Gastroesophageal sphincter (tissue), 4 donors: ENCODE measurements at regions not wholly inside any gene's neighbourhood (a gene's known extent, or its start where the extent isn't known, plus 50 kb on each side); places are given as distances from the start of the nearest gene placed in this dataset.

Experiments
- ATAC-seq: fragments of 150-250 bp; one replicate; pipeline ENCODE4 v1.9.1; 2016; ENCODE audit warnings: mild to moderate bottlenecking, moderate library complexity
- H3K27ac ChIP-seq, 4 donors: fragments of 200-600 bp; sonication (generic) in 3 of 4; 1 replicate in 3 of 4; 2 replicates in 1 of 4; pipeline ENCODE4 v1.5.1; 2016 to 2019
- H3K27me3 ChIP-seq: fragments of 200-600 bp; sonication (generic); one replicate; pipeline ENCODE4 v1.5.1; 2019
- H3K36me3 ChIP-seq, 2 donors: fragments of 200-600 bp; sonication (generic); one replicate each; pipeline ENCODE4 v1.5.1; 2019; ENCODE audit warnings: control low read depth in 1 of 2
- H3K4me1 ChIP-seq, 3 donors: fragments of 200-600 bp; sonication (generic); 1 replicate in 2 of 3; 2 replicates in 1 of 3; pipeline ENCODE4 v1.5.1; 2016 to 2019; ENCODE audit warnings: control low read depth in 2 of 3
- H3K4me3 ChIP-seq, 2 donors: fragments of 200-600 bp; sonication (generic); one replicate each; pipeline ENCODE4 v1.5.1; 2019; ENCODE audit warnings: mild to moderate bottlenecking in 1 of 2, moderate library complexity in 1 of 2
- H3K9me3 ChIP-seq, 3 donors: fragments of 200-600 bp; sonication (generic); one replicate each; pipeline ENCODE4 v1.5.1; 2017 to 2019; ENCODE audit warnings: control low read depth in 2 of 3
- EP300 ChIP-seq: sonication (generic); formaldehyde crosslinking; IDR thresholded peaks from one replicate; pipeline ENCODE4 v1.6.1; 2017; ENCODE audit warnings: antibody characterized with exemption, mild to moderate bottlenecking
- POLR2A ChIP-seq, 2 donors: fragments of 450-650 bp; IDR thresholded peaks; one replicate each; pipeline ENCODE4 v1.6.1; 2017; ENCODE audit warnings: antibody characterized with exemption in 2 of 2, mild to moderate bottlenecking in 2 of 2, moderate library complexity in 1 of 2
- POLR2AphosphoS5 ChIP-seq: sonication (generic); formaldehyde crosslinking; IDR thresholded peaks from one replicate; pipeline ENCODE4 v1.6.1; 2017; ENCODE audit warnings: antibody characterized with exemption
- WGBS, 2 donors: methylation state at CpG; one replicate each; pipeline ENCODE4 v1.1.5; 2018; ENCODE audit warnings: low coverage in 1 of 2; 5-methylcytosine and 5-hydroxymethylcytosine counted together
- TF ChIP-seq, protein P1 (sequence below), 4 experiments: fragments of 200-600 bp in 2 of 4; fragments of 450-650 bp in 2 of 4; sonication (generic) in 1 of 4; IDR thresholded peaks; one replicate each; pipeline ENCODE4 v1.5.1; 2017 to 2019; ENCODE audit warnings: antibody characterized with exemption in 4 of 4, mild to moderate bottlenecking in 2 of 4, moderate library complexity in 2 of 4

DNA sequence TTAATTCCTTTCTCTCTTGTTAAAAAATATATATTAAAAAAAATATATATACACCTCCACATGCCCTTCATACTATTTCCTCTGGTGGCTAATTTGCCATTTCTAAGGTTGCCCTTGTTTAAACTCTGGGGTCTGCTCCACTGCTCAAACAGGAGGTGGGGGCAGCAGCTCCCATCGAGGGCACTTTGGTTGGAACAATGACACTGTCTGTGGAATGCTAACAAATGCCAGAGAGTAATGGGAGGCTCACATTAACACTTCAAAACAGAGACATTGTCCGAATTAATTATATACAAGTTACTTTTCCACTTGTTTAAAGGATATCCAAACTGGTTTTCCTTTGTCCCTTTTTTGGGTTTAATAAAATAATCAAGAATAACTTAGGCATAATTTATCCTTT is 58.8 kb upstream of the CD302 start:
- 22 to 29% methylated on average over 1 to 2 of the region's 2 CpGs for WGBS, 2 donors
- ATAC-seq = no peak
- Histone ChIP-seq H3K4me1 (no peaks in the 10 kb centered on the region), H3K9me3 (no peaks in the 10 kb centered on the region), H3K27me3 (no peaks in the 10 kb centered on the region), H3K27ac (no peak overlapping the region), H3K4me3 (no peak overlapping the region), H3K36me3 (no peaks in the 10 kb centered on the region)
- TF ChIP-seq POLR2AphosphoS5 = no peak
- no peak for TF ChIP-seq EP300
- TF ChIP-seq POLR2A (IDR thresholded peaks at IDR 0.05) = no peak
- TF ChIP-seq, protein P1, sequence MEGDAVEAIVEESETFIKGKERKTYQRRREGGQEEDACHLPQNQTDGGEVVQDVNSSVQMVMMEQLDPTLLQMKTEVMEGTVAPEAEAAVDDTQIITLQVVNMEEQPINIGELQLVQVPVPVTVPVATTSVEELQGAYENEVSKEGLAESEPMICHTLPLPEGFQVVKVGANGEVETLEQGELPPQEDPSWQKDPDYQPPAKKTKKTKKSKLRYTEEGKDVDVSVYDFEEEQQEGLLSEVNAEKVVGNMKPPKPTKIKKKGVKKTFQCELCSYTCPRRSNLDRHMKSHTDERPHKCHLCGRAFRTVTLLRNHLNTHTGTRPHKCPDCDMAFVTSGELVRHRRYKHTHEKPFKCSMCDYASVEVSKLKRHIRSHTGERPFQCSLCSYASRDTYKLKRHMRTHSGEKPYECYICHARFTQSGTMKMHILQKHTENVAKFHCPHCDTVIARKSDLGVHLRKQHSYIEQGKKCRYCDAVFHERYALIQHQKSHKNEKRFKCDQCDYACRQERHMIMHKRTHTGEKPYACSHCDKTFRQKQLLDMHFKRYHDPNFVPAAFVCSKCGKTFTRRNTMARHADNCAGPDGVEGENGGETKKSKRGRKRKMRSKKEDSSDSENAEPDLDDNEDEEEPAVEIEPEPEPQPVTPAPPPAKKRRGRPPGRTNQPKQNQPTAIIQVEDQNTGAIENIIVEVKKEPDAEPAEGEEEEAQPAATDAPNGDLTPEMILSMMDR (IDR thresholded peaks at IDR 0.05) = no peak

DNA sequence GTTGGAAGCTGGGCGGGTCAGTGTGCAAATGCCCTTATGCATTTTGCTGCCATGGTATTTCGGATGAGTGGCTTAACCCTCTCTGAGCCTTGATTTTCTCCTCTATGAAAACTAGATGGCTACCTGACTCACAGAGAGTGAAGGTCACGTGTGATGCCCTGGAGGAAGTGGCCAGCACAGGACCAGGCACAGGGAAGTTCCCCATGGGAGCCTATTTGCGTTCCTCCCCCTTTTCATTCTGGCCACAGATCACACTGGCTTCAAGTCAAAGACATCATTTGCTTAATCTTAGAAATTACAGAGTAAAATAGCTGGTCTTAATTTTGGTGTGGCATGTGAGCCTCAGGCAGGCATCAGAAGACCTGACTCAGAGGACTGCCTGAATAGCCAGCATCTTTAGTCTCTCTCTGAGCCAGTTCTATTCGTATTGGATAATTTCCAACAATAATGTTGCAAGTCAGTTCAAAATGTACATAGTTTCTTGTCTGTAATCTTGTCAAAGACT is 57.6 kb upstream of the CD302 start:
- no peaks in the 10 kb centered on the region for H3K36me3 ChIP-seq
- ATAC-seq = no peak
- TF ChIP-seq, protein P1 (IDR thresholded peaks at IDR 0.05) = no peak
- no peak for TF ChIP-seq EP300
- TF ChIP-seq POLR2AphosphoS5 = no peak
- no peak for TF ChIP-seq POLR2A (IDR thresholded peaks at IDR 0.05)
- no peaks in the 10 kb centered on the region for H3K4me1 ChIP-seq
- 76 to 90% methylated on average over 3 to 4 of the region's 5 CpGs for WGBS, 2 donors
- no peak overlapping the region for H3K27ac ChIP-seq
- H3K27me3 ChIP-seq = no peaks in the 10 kb centered on the region
- no peak overlapping the region for H3K4me3 ChIP-seq
- H3K9me3 ChIP-seq = no peaks in the 10 kb centered on the region

DNA sequence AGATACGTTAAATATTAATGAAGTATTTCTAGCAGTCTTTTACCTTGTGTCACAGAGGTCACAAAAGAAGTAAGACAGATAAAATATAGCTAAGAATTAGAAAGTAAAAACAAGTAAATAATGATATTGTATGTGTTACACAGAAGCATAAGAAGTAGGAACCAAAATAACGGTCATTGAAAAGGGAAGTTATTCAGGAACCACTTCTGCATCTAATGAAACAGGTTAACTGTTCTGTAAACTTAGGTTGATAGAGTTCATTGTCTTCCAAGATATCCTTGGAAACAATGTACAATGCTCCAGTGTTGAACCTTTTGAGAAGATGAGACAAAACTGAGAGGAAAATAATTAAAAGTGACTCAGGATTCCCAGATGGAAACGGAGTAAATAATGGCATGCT is 57.1 kb upstream of the CD302 start:
- H3K27me3 ChIP-seq = no peaks in the 10 kb centered on the region
- no peaks in the 10 kb centered on the region for H3K4me1 ChIP-seq
- WGBS, 2 donors = 74 to 97% methylated on average over 3 of the region's 3 CpGs
- H3K4me3 ChIP-seq = no peak overlapping the region
- no peak overlapping the region for H3K27ac ChIP-seq
- H3K9me3 ChIP-seq = no peaks in the 10 kb centered on the region
- no peaks in the 10 kb centered on the region for H3K36me3 ChIP-seq
- no peak for TF ChIP-seq POLR2A (IDR thresholded peaks at IDR 0.05)
- TF ChIP-seq, protein P1 (IDR thresholded peaks at IDR 0.05) = no peak
- TF ChIP-seq POLR2AphosphoS5 = no peak
- no peak for TF ChIP-seq EP300
- no peak for ATAC-seq

DNA sequence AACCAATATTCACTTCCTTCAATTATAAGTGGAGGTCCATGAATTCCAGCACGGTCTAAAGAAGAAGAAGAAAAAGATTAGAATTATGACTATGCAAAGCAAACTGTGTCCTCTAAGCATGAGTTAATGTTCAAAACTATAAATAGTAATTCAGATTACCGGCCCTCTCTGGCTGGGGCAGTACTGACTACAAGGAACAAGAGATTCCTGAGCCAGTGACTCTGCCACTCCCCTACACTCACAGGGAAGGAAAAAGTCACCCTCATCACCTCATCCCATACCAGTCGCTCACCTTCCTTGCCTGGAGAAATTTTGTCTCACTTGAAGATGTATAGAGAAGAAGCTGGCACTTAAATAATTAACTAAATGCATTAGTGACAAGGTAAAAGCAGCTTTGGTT is 56.5 kb upstream of the CD302 start:
- no peak overlapping the region for H3K27ac ChIP-seq
- H3K4me1 ChIP-seq = no peaks in the 10 kb centered on the region
- TF ChIP-seq, protein P1 (IDR thresholded peaks at IDR 0.05) = no peak
- TF ChIP-seq EP300 (no peak), POLR2AphosphoS5 (no peak), POLR2A (IDR thresholded peaks at IDR 0.05) (no peak)
- no peaks in the 10 kb centered on the region for H3K27me3 ChIP-seq
- H3K4me3 ChIP-seq = no peak overlapping the region
- no peaks in the 10 kb centered on the region for H3K36me3 ChIP-seq
- ATAC-seq = no peak
- 45 to 70% methylated on average over 3 of the region's 3 CpGs for WGBS, 2 donors
- no peaks in the 10 kb centered on the region for H3K9me3 ChIP-seq

DNA sequence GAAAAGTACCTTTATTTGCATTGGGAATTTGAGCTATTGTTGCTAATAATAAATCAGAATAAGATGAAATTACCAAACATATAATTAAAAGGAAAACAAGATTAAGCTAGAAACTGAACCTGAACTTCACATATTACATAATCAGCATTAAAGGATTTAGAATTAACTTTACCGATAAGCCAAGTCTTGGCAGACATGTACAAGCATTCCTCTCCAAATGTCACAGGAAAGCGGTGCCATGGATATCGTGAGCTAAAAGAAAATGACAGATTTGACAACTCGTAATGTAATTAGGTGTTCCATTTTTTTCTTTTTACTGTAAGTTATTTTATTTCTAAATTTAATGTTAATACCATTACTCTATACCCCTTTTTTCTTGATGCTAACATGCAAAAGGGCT is 55.1 kb upstream of the CD302 start:
- Histone ChIP-seq H3K4me1 (no peaks in the 10 kb centered on the region), H3K27ac (no peak overlapping the region), H3K27me3 (no peaks in the 10 kb centered on the region), H3K9me3 (no peaks in the 10 kb centered on the region), H3K4me3 (no peak overlapping the region), H3K36me3 (no peaks in the 10 kb centered on the region)
- 59 to 84% methylated on average over 4 of the region's 4 CpGs for WGBS, 2 donors
- TF ChIP-seq POLR2AphosphoS5 = no peak
- no peak for ATAC-seq
